ENCODE measurements at regions not wholly inside any gene's neighbourhood (a gene's known extent, or its start where the extent isn't known, plus 50 kb on each side); places are given as distances from the start of the nearest gene placed in this dataset.

GRCh38 chr12:110995615-110996014 is 75.2 kb upstream of the MYL2 start:
- no peak for DNase-seq

DNA sequence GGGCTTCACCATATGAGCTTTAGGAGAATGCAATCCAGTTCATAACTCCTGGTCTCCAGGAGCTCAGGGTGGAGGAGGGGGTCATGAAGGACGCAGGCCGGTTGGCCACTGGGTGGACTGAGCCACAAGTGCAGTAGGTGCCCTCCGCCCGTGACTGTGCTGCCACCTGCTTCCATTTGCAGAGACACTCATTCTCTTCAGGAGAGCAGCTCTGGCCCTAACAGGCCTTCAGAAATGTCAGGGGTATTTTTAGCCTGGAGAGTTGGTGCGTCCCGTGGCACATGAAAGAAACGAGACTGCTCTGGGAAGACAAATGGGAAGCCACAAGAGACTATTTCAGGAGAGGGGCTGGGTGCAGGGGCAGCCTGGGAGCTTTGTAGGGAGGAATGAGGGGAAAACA is 74.6 kb upstream of the MYL2 start:
- no peak for DNase-seq

DNA sequence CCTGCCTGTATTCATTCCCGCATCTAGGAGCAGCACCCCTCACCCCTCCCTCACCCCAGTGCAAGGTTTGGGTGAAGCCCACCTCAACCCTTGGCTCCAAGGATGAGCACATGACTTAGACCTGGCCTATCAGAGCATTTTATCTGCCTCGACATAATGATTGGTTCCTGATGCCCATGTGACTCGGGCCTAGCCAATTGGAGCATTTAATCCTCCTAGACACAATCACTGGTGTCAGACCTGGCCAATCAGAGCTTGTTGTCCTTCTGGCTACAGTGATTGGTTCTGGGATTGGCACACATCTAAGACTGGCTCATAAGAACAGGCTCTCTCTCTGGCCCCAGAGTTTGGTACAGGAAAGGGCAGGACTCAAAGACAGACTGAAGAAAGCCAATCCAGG is 73.1 kb upstream of the MYL2 start:
- DNase-seq: no peak

DNA sequence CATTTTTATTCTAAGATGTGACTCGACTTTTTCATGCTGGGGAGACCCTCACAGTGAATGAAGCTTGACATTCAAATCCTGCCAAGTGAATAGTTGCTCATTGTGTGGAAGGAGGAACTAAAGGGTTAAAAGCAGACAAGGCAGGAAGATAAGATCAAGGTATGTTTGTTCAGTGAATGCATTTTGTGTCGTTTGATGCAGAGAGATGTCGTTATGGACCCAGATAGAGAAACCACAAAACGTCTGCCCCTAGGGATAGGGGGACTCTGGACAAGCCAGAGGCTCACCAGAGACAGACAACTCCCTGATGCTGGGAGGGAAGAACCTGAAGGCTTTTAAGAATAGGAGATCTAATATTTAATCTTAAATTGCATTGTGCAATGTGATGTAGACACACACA is 72.5 kb upstream of the MYL2 start:
- DNase-seq: no peak

DNA sequence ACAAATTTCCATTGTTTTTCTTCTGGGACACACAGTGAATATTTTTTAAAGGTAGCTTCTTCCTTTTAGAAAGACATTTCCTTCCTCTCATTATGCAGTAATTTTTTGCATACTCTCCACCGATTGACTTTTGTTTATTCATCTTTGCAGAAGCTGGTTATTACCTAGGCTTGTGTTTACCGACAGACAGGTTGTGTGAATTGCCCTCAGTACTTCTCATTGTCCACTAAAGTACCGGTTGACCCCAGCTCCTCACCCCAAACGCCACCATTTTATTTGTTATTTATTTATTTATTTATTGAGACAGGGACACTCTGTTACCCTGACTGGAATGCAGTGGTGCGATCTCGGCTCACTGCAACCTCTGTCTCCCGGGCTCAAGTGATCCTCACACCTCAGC is 63.4 kb upstream of the MYL2 start:
- DNase-seq: no peak

DNA sequence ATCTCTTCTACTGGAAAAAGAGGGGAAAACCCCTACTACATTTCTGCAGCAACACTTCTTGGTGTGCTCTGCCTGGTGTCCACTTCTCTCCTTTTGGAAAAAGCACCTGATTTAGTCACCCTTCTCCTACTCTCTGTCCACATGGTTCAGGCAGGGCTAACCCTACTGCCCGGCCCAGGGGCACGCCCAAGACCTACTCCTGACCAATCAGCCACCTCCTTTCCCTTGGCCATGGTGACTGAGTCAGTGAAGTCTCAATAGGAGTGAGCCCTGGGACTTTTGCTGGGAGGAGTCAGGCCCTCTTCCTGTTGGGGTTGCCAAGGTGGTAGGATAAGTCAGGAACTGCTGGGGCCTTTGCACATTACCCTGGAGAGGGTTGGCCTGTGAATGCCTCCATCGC is 52.5 kb upstream of the MYL2 start:
- no peak for DNase-seq

DNA sequence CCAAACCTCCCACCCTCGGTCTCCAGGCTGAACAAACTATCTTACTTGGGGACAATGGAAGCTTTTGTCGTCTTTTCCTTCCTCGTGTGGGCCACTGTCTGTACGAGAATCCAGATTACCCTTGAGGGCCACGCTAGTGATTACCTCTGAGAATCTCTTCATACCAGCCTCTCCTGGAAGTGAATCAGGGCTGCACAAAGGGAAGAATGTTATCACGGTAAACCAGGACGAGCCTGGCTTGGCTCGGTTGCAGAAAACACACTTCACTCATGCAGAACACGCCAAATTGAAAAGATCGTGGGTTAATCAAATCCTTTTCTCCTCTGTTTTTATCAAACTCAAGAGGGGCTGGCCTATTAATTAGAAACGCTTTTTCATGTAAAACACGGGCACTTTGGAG is 51.6 kb upstream of the MYL2 start:
- no peak for DNase-seq

DNA sequence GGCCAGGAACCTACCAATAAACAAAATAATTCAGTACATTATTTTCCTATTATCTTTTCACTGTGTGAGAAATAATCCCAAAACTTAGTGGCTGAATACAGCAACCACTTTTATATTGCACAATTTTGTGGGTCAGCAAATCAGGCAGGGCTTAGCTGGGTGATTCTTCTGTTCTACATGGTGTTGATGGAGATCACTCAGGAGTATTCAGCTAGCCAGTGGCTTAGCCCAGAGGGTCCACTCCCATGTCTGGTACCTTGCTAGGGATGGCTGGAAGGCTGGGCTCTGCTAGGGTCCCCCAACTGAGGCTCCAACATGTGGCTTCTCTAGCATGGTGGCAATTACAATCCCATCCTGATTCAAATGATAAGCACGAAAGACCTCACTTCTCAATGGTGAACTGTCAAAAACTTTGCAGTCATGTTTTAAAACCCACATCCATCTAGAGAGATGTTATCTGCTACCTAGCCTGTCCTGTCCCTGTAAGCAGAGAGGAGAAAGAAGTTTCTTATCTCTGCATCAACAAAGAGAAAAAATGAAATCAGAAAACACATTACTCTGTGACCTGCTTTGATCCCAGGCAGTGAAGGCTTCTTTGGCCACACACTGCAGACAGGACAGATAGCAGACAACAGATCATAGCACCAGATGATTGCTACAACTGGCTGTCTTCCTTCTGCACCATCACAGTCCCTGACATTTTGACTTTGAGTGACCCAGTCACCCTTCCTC is 51.0 kb upstream of the MYL2 start:
- no peak for DNase-seq

All from activated CD4-positive, alpha-beta T cell treated with anti-CD3 and anti-CD28 coated beads, Interleukin-2, amount 50 U/mL, for 1 hour (primary cell).